Esophagus muscularis mucosa (tissue), 3 donors: ENCODE measurements at regions not wholly inside any gene's neighbourhood (a gene's known extent, or its start where the extent isn't known, plus 50 kb on each side); places are given as distances from the start of the nearest gene placed in this dataset.

Experiments
- POLR2A ChIP-seq: fragments of 450-650 bp; IDR thresholded peaks from one replicate; pipeline ENCODE4 v1.6.1; 2017; ENCODE audit warnings: antibody characterized with exemption, moderate library complexity, mild to moderate bottlenecking, low read depth
- TF ChIP-seq, protein P1 (sequence below), 3 experiments: fragments of 200-600 bp in 2 of 3; fragments of 450-650 bp in 1 of 3; sonication (generic) in 2 of 3; IDR thresholded peaks; one replicate each; pipeline ENCODE4 v1.5.1; 2017 to 2019; ENCODE audit warnings: antibody characterized with exemption in 3 of 3, mild to moderate bottlenecking in 2 of 3, moderate library complexity in 1 of 3

DNA sequence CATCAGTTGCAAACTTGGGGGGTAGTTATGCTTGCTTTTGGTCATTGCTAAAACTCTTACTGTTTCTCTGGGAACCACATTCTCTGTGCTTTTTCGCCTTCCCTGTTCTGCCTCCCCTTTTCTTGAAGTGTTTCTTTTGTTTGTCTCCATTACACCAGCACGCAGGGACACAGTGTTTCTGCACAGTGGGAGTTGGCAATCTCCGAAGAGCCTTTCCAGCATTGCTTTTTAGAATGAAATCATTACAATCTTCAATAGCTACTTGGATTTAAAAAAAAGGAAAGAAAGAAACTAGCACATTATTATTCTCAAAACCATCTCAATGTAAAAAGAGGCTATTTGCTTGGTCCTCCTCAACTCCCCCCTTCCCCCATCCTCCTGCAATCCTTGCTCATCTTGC, 536.7 kb upstream of the MMS22L start:
- TF ChIP-seq, protein P1, sequence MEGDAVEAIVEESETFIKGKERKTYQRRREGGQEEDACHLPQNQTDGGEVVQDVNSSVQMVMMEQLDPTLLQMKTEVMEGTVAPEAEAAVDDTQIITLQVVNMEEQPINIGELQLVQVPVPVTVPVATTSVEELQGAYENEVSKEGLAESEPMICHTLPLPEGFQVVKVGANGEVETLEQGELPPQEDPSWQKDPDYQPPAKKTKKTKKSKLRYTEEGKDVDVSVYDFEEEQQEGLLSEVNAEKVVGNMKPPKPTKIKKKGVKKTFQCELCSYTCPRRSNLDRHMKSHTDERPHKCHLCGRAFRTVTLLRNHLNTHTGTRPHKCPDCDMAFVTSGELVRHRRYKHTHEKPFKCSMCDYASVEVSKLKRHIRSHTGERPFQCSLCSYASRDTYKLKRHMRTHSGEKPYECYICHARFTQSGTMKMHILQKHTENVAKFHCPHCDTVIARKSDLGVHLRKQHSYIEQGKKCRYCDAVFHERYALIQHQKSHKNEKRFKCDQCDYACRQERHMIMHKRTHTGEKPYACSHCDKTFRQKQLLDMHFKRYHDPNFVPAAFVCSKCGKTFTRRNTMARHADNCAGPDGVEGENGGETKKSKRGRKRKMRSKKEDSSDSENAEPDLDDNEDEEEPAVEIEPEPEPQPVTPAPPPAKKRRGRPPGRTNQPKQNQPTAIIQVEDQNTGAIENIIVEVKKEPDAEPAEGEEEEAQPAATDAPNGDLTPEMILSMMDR (IDR thresholded peaks at IDR 0.05), result no peak
- TF ChIP-seq POLR2A, result no peak
